Keratinocyte (primary cell): ENCODE measurements at regions not wholly inside any gene's neighbourhood (a gene's known extent, or its start where the extent isn't known, plus 50 kb on each side); places are given as distances from the start of the nearest gene placed in this dataset.

Experiments
- EZH2 ChIP-seq: IDR thresholded peaks from one replicate; pipeline ENCODE4 v1.6.1; 2012; ENCODE audit warnings: inconsistent platforms, mild to moderate bottlenecking, low read length, moderate library complexity
- TF ChIP-seq, protein P1 (sequence below), 3 experiments: IDR thresholded peaks in 1 of 3; conservative IDR thresholded peaks in 1 of 3; optimal IDR thresholded peaks in 1 of 3; 2 replicates in 2 of 3; 3 replicates in 1 of 3; pipeline versions ENCODE3 to v1.5.1; 2011; ENCODE audit warnings: low read length in 3 of 3, mild to moderate bottlenecking in 3 of 3, moderate library complexity in 2 of 3, control low read depth in 1 of 3, inconsistent platforms in 1 of 3; ENCODE audit not compliant: insufficient read depth in 2 of 3; ENCODE audit errors: extremely low read depth in 1 of 3

DNA sequence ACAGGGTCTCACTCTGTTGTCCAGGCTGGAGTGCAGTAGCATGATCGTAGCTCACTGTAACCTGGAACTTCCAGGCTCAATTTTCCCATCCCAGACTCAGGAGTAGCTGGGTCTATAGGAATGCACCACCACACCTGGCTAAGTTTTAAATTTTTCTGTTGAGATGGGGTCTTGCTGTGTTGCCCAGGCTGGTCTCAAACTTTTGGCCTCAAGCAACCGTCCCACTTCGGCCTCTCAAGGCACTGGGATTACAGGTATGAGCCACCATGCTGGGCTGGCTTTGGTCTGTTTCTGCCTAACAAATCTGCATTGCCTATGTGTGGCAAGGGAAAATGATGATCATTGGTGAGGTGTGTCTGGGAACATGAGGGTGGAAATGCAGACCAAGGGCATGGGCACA is 59.3 kb upstream of the CLMP start:
- TF ChIP-seq, protein P1, sequence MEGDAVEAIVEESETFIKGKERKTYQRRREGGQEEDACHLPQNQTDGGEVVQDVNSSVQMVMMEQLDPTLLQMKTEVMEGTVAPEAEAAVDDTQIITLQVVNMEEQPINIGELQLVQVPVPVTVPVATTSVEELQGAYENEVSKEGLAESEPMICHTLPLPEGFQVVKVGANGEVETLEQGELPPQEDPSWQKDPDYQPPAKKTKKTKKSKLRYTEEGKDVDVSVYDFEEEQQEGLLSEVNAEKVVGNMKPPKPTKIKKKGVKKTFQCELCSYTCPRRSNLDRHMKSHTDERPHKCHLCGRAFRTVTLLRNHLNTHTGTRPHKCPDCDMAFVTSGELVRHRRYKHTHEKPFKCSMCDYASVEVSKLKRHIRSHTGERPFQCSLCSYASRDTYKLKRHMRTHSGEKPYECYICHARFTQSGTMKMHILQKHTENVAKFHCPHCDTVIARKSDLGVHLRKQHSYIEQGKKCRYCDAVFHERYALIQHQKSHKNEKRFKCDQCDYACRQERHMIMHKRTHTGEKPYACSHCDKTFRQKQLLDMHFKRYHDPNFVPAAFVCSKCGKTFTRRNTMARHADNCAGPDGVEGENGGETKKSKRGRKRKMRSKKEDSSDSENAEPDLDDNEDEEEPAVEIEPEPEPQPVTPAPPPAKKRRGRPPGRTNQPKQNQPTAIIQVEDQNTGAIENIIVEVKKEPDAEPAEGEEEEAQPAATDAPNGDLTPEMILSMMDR (optimal IDR thresholded peaks at IDR 0.05 in 1 of 3, IDR thresholded peaks at IDR 0.05 in 1 of 3, conservative IDR thresholded peaks at IDR 0.05 in 1 of 3; ENCODE audit: extremely low read depth in 1 of 3, insufficient read depth in 2 of 3, low read length in 3 of 3): no peak
- no peak for TF ChIP-seq EZH2
